ENCODE measurements at regions not wholly inside any gene's neighbourhood (a gene's known extent, or its start where the extent isn't known, plus 50 kb on each side); places are given as distances from the start of the nearest gene placed in this dataset.

DNA sequence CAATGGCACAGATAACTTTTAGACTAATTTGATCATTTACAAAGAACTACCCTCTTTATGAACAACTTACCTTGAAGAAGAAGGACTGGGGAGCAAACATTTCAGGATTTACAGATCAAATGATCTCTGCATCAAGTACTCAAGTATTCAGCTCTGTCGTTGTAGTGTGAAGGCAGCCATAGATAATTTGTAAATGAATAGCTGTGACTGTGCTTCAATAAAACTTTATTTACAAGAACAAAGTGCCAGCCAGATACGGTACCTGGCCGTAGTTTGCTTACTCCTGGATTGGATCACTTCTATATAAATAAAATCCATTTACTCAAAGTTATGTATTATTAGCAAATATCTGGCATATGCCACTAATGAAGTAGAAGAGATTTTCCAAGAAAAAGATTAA is 388.2 kb upstream of the SEMA3A start:
- H3K27me3 ChIP-seq (replicated peaks in 1 of 2; ENCODE audit: control insufficient read depth in 2 of 2, insufficient read depth in 2 of 2, low read length in 1 of 2): no peaks in the 10 kb centered on the region
- TF ChIP-seq RELA (IDR thresholded peaks at IDR 0.05; ENCODE audit: borderline replicate concordance, partially characterized antibody) (no peak), CBX5 (IDR thresholded peaks at IDR 0.05; ENCODE audit: low read depth) (no peak), NFIC (IDR thresholded peaks at IDR 0.05; ENCODE audit: low read depth, low read length) (no peak), CEBPB (IDR thresholded peaks at IDR 0.05; ENCODE audit: borderline replicate concordance in 1 of 2, low read depth in 2 of 2, low read length in 2 of 2) (no peak), ESRRA (IDR thresholded peaks at IDR 0.05; ENCODE audit: low read length) (no peak)
- TF ChIP-seq, protein P1, sequence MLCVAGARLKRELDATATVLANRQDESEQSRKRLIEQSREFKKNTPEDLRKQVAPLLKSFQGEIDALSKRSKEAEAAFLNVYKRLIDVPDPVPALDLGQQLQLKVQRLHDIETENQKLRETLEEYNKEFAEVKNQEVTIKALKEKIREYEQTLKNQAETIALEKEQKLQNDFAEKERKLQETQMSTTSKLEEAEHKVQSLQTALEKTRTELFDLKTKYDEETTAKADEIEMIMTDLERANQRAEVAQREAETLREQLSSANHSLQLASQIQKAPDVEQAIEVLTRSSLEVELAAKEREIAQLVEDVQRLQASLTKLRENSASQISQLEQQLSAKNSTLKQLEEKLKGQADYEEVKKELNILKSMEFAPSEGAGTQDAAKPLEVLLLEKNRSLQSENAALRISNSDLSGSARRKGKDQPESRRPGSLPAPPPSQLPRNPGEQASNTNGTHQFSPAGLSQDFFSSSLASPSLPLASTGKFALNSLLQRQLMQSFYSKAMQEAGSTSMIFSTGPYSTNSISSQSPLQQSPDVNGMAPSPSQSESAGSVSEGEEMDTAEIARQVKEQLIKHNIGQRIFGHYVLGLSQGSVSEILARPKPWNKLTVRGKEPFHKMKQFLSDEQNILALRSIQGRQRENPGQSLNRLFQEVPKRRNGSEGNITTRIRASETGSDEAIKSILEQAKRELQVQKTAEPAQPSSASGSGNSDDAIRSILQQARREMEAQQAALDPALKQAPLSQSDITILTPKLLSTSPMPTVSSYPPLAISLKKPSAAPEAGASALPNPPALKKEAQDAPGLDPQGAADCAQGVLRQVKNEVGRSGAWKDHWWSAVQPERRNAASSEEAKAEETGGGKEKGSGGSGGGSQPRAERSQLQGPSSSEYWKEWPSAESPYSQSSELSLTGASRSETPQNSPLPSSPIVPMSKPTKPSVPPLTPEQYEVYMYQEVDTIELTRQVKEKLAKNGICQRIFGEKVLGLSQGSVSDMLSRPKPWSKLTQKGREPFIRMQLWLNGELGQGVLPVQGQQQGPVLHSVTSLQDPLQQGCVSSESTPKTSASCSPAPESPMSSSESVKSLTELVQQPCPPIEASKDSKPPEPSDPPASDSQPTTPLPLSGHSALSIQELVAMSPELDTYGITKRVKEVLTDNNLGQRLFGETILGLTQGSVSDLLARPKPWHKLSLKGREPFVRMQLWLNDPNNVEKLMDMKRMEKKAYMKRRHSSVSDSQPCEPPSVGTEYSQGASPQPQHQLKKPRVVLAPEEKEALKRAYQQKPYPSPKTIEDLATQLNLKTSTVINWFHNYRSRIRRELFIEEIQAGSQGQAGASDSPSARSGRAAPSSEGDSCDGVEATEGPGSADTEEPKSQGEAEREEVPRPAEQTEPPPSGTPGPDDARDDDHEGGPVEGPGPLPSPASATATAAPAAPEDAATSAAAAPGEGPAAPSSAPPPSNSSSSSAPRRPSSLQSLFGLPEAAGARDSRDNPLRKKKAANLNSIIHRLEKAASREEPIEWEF (IDR thresholded peaks at IDR 0.05; ENCODE audit: insufficient replicate concordance, low read depth, low read length): no peak
- no peak overlapping the region for H3K27ac ChIP-seq (ENCODE audit: control insufficient read depth, insufficient read depth)
- H3K9ac ChIP-seq (ENCODE audit: control insufficient read depth, insufficient read depth, low read length): no peak overlapping the region
- DNase-seq (ENCODE audit: low read depth, low spot score) (no peak), FAIRE-seq (no peak), ATAC-seq (no peak)
- no peaks in the 10 kb centered on the region for H4K20me1 ChIP-seq (ENCODE audit: control insufficient read depth, insufficient read depth)
- ChIA-PET POLR2A (no interaction called here), SMC1A (ENCODE audit: uncharacterized antibody, unreplicated experiment) (interaction anchor here (0.6 kb wide), 1 partner anchor 332 kb away, joined by 3 read pairs; no protein-coding TSS in a partner anchor), RAD21 (ENCODE audit: unreplicated experiment) (no interaction called here), CTCF (no interaction called here)
- H3K9me3 ChIP-seq (replicated peaks; ENCODE audit: control insufficient read depth, insufficient read depth, low read length): no peaks in the 10 kb centered on the region
- 67% methylated on average over 3 of the region's 3 CpGs for WGBS (ENCODE audit: insufficient coverage, insufficient replicate concordance, low lambda C conversion rate, missing lambda C conversion rate)
- H3K79me2 ChIP-seq (ENCODE audit: control insufficient read depth, insufficient read depth, low read length): no peaks in the 10 kb centered on the region
- intact Hi-C loops (cut with micrococcal nuclease; ENCODE audit: unreplicated experiment) (no loop called here), in situ Hi-C loops (cut with MboI) (no loop called here)
- no TSS peak for BruUV-seq (replicated peaks)
- no peaks in the 10 kb centered on the region for H3K4me1 ChIP-seq (ENCODE audit: control insufficient read depth, insufficient read depth, low read length)
- H3K36me3 ChIP-seq (ENCODE audit: control insufficient read depth in 2 of 2, insufficient read depth in 2 of 2, low read length in 1 of 2): no peaks in the 10 kb centered on the region
- H3K4me2 ChIP-seq (ENCODE audit: control insufficient read depth, insufficient read depth): no peak overlapping the region
- H3K4me3 ChIP-seq: no peak overlapping the region
- no peak overlapping the region for H2AFZ ChIP-seq (ENCODE audit: control insufficient read depth, low read depth, low read length)

Data from GM12878 (cell line).